ENCODE measurements at regions not wholly inside any gene's neighbourhood (a gene's known extent, or its start where the extent isn't known, plus 50 kb on each side); places are given as distances from the start of the nearest gene placed in this dataset.

DNA sequence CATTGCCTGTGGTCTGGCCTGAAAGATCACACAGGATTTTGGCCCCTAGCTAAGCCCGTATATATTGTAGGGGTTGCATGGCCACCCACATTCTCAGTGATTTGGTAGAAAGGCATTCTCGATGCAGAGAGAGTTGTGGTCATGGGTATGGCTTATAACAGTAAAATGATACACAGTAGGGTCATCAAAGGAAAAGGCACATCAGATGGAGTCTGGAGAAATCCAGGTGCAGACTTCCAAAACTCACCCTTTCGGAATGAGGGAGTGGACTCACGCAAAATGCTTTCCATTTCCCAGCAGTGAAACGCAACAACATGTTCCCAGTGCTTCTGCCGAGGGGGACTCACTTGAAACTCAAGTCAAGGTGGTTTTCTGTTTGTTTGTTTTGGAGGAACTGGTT is 802.5 kb upstream of the SLITRK1 start:
- Histone ChIP-seq H3K9me3 (no peaks in the 10 kb centered on the region), H3K27ac (peak overlapping the region in 1 of 2 donors; percentile 56), H3K4me1 (no peaks in the 10 kb centered on the region), H3K36me3 (no peaks in the 10 kb centered on the region), H3K4me3 (no peak overlapping the region), H3K27me3 (no peaks in the 10 kb centered on the region)
- no peak for TF ChIP-seq POLR2AphosphoS5 (IDR thresholded peaks at IDR 0.05)
- TF ChIP-seq, protein P1, sequence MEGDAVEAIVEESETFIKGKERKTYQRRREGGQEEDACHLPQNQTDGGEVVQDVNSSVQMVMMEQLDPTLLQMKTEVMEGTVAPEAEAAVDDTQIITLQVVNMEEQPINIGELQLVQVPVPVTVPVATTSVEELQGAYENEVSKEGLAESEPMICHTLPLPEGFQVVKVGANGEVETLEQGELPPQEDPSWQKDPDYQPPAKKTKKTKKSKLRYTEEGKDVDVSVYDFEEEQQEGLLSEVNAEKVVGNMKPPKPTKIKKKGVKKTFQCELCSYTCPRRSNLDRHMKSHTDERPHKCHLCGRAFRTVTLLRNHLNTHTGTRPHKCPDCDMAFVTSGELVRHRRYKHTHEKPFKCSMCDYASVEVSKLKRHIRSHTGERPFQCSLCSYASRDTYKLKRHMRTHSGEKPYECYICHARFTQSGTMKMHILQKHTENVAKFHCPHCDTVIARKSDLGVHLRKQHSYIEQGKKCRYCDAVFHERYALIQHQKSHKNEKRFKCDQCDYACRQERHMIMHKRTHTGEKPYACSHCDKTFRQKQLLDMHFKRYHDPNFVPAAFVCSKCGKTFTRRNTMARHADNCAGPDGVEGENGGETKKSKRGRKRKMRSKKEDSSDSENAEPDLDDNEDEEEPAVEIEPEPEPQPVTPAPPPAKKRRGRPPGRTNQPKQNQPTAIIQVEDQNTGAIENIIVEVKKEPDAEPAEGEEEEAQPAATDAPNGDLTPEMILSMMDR (IDR thresholded peaks at IDR 0.05), result no peak
- TF ChIP-seq POLR2A (IDR thresholded peaks at IDR 0.05), result no peak
- intact Hi-C loops (cut with DNase I; ENCODE audit: low total_unique reads), result loop anchor here (5.0 kb wide), 1 partner anchor 157 kb away; no protein-coding TSS in a partner anchor
- DNase-seq (ENCODE audit: low spot score in 2 of 2), result no peak

DNA sequence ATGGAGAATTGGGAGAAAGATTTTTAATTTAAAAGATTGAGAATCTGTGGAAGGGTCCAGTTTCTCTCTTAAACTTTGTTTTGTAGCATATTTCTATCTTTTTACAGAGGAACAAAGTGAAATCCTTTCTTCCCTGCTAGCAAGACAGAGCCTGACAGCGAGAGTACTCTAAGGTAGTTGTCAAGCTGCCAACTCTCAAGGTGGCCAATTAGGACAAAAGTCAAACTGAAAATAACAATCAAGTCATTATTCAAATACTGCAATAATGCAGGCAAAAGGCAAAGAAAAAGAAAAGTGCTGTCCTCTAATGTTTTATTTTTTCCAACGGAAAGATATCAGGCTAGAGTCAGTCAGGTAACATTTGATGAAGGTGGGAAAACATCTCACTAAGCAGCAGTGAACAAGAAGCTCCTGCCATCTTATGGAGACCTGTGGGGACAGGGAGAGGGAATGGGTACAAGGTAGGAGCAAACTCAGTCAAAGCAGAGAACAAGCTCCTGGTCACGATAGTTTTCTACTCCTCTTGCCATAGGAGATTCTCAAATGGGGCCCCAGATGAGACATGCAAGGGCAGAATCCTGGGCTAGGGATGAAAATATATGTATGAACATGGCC is 801.9 kb upstream of the SLITRK1 start:
- Histone ChIP-seq H3K4me1 (no peaks in the 10 kb centered on the region), H3K27me3 (no peaks in the 10 kb centered on the region), H3K9me3 (no peaks in the 10 kb centered on the region), H3K27ac (peak overlapping the region in 1 of 2 donors; percentile 56), H3K4me3 (no peak overlapping the region), H3K36me3 (no peaks in the 10 kb centered on the region)
- intact Hi-C loops (cut with DNase I; ENCODE audit: low total_unique reads), result loop anchor here (5.0 kb wide), 1 partner anchor 158 kb away; no protein-coding TSS in a partner anchor
- TF ChIP-seq POLR2AphosphoS5 (IDR thresholded peaks at IDR 0.05) (no peak), POLR2A (IDR thresholded peaks at IDR 0.05) (no peak)
- TF ChIP-seq, protein P1 (IDR thresholded peaks at IDR 0.05), result no peak
- no peak for DNase-seq (ENCODE audit: low spot score in 2 of 2)

DNA sequence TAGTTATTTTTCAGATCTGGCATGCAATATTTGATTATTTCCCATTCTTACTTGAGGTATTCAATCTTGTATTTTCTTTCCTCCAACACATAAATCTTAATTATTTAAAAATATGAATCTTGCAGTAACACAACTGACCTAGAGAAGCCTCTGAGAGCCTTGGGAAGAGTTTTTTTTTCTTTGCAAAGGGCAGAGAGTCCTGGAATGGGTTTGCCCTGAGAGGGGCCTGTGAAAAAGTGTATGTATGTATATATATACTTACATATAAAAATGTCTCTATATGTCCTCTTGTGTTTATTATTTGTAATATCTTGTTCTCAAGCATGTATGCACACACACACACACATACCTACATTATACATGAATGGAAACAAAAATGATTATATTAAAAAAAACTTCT is 801.2 kb upstream of the SLITRK1 start:
- H3K4me3 ChIP-seq, result no peak overlapping the region
- intact Hi-C loops (cut with DNase I; ENCODE audit: low total_unique reads), result loop anchor here (5.0 kb wide), 1 partner anchor 159 kb away; no protein-coding TSS in a partner anchor
- TF ChIP-seq POLR2AphosphoS5 (IDR thresholded peaks at IDR 0.05) (no peak), POLR2A (IDR thresholded peaks at IDR 0.05) (no peak)
- TF ChIP-seq, protein P1 (IDR thresholded peaks at IDR 0.05), result no peak
- no peaks in the 10 kb centered on the region for H3K36me3 ChIP-seq
- H3K27ac ChIP-seq, result no peak overlapping the region
- H3K9me3 ChIP-seq, result no peaks in the 10 kb centered on the region
- no peaks in the 10 kb centered on the region for H3K27me3 ChIP-seq
- H3K4me1 ChIP-seq, result no peaks in the 10 kb centered on the region
- DNase-seq (ENCODE audit: low spot score in 2 of 2), result no peak

DNA sequence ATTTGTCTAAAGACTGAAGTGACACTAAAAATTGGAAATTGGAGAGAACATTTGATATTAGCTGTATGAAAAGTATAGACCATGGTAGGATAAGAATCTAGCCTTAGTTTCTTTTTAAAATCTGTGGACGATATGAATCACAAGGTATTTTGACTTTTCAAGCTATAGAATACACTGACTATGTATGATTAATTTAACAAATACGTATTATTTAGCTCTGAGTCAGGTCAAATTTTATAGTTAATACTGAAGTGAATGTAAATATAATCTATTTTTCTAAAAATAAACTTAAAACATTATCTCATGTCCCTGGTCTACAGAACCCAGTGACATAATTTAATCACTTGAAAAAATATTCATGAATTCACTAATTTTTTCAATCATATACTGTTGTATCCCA is 795.6 kb upstream of the SLITRK1 start:
- H3K27ac ChIP-seq, result no peak overlapping the region
- H3K36me3 ChIP-seq, result no peaks in the 10 kb centered on the region
- no peak overlapping the region for H3K4me3 ChIP-seq
- intact Hi-C loops (cut with DNase I; ENCODE audit: low total_unique reads), result no loop called here
- no peaks in the 10 kb centered on the region for H3K4me1 ChIP-seq
- no peaks in the 10 kb centered on the region for H3K27me3 ChIP-seq
- TF ChIP-seq POLR2AphosphoS5 (IDR thresholded peaks at IDR 0.05) (no peak), POLR2A (IDR thresholded peaks at IDR 0.05) (no peak)
- TF ChIP-seq, protein P1 (IDR thresholded peaks at IDR 0.05), result no peak
- DNase-seq (ENCODE audit: low spot score in 2 of 2), result no peak
- no peaks in the 10 kb centered on the region for H3K9me3 ChIP-seq

DNA sequence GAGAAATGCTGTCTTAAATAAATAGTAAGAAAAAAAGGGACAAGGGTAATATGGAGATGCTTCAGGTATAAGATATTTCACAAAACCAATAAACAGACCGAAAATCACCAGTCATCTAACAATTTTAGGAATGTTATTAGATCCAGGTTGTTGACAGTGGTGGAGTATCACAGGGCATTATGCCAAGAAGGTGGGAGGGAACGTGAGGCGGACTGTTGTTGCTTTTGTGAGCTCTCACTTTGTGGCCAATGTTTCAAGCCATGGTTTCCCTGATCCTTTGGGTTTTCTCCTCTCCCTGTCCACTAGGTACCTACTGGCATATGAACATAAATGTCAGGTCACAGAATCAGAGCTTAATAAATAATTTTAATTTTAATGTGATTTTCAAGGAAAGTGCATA is 790.3 kb upstream of the SLITRK1 start:
- TF ChIP-seq, protein P1 (IDR thresholded peaks at IDR 0.05), result no peak
- TF ChIP-seq POLR2A (IDR thresholded peaks at IDR 0.05), result no peak
- no peak for TF ChIP-seq POLR2AphosphoS5 (IDR thresholded peaks at IDR 0.05)
- intact Hi-C loops (cut with DNase I; ENCODE audit: low total_unique reads), result no loop called here
- H3K4me3 ChIP-seq, result no peak overlapping the region
- no peaks in the 10 kb centered on the region for H3K4me1 ChIP-seq
- DNase-seq (ENCODE audit: low spot score in 2 of 2), result no peak
- no peak overlapping the region for H3K27ac ChIP-seq
- H3K27me3 ChIP-seq, result no peaks in the 10 kb centered on the region
- no peaks in the 10 kb centered on the region for H3K36me3 ChIP-seq
- no peaks in the 10 kb centered on the region for H3K9me3 ChIP-seq

All from breast epithelium (tissue), 4 donors.